GM18861 (cell line): ENCODE measurements at regions not wholly inside any gene's neighbourhood (a gene's known extent, or its start where the extent isn't known, plus 50 kb on each side); places are given as distances from the start of the nearest gene placed in this dataset.

Experiments used
- ATAC-seq: cut with Tn5 transposase; IDR thresholded peaks from one replicate; pipeline ENCODE4 v1.9.1; 2021; ENCODE audit not compliant: unreplicated experiment

DNA sequence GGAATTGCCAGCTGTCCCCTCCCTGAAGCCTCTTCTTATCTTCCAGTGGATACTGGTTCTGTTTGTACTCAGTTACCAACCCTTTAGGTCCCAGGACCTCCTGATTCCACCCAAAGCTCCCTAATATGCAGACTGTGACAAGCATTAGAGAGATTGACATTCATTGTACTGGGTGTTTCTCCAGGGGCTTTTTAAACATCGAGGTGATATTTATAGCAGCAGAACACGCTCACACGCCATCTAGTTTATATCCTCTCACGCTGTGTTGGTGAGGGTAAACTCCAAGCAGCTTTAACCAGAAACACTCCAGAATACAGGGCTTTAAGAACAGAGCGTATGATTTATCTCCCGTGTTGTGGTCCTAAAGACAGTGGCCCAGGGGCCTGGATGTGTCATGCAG is 238.4 kb downstream of the IRF8 start:
- ATAC-seq, result no peak

DNA sequence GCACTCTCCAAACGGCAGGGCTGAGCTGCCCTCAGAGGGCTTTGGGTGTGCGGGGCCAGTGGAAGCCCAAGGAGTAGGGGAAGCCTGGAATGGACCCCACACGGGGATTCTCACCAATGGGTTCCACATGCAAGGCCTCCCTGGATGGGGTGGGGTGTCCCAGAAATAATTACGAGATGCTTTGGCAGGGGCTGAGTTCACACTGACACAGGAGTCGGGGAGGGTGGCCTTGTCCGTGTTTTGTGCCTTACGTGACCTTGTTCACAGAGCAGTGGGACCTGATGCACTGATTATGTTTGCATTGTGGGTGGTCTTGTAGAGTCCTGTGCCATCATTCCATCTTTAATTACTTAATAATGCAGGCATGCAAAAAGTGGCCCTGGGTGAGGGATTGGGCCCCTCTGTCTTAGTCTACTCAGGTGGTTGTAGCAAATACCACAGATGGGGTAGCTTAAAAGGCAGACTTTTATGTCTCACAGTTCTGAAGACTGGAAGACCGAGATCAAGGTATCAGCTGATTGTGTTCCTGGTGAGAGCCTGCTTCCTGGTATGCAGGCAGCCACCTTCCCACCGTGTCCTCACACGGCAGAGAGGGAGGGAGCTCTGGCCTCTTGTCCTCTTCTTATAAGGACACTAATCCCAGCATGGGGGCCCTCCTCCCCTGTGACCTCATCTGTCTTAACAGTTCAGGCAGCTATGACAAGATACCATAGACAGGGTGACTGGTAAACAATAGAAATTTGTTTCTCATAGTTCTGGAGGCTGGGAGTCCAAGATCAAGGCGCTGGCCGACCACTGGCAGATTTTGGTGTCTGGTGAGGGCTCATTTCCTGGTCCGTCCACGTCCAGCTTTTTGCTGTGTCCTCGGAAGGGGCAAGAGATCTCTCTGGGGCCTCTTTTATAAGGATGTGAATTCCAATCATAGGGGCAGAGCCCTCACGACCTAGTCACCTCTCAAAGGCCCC is 239.4 kb downstream of the IRF8 start:
- no peak for ATAC-seq

DNA sequence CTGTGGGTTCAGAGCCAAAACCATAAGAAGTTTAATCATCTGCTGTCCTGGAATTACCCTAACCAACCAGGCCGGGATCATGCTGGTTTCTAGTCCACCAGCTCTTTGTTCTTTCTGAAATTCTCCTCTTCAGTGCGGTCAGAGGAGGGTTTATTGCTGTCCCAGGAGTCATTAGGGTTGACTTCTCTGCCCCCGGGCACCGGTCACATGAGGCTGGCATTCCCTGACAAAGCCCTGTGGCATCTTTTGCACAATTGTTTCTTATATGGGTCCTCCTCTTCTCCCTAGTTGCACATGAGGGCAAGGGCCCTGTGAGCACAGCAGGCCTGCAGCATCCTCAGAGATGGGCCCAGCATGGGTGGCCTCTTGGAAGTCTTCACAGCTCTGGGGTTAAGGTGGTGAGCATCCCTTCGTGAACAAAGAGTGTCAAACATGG is 243.9 kb downstream of the IRF8 start:
- no peak for ATAC-seq

- no peak for ATAC-seq
Observed at GRCh38 chr16:86143666-86144065, 244.7 kb downstream of the IRF8 start.

GRCh38 chr16:86145669-86146068 is 246.7 kb downstream of the IRF8 start:
- ATAC-seq, result no peak

- no peak for ATAC-seq
Observed at GRCh38 chr16:86150641-86151238, 251.8 kb downstream of the IRF8 start.

- ATAC-seq, result no peak
Observed at GRCh38 chr16:86151239-86151851, 252.4 kb downstream of the IRF8 start.

DNA sequence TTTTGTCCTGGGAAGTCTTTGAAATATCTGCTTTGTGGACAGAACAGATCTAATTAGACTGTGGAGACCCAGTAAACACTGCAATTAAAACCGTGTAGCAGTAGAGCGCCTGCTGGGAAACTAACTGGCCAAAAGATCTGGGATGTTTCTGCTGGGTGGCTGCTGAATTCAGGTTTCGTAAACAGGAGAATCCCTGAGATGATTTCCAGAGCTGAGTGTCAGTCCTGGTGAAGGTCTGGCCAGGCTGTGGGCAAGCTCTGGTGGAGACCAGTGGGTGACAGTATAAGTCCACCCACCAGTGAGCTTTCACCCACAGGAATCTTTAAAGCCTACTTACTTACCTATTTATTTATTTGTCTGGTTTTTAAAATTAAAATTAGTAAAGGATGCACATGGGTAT is 257.2 kb downstream of the IRF8 start:
- no peak for ATAC-seq

DNA sequence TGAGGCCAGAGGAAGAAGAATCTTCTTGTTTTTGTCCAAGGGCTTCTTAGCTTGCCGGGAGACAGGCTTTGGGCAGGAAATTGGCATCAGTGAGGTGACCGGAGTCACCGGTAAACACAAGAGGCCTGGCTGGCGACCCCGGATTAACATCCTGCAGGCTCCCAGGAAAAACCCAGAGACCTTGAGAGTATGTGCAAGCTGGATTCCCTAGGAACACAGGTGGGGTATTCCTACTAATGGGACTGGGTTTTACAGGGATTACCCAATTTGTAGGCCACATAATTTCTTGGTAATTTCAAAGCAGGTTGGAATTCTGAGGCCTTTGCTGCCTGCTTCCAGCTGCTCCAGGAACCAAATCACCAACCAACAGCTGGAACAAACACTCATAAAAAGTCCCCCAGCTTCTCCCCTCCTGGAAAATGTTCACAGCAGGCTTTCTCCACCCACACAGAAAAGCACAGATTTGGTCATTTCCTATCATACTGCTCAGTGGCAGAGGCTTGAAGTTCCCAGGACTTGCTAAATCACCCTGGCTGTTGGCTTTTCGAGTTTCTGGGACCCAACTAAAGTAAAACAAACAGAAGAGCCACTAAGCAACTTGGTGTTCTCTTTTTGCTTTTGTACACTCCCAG is 258.8 kb downstream of the IRF8 start:
- ATAC-seq, result no peak

GRCh38 chr16:86158688-86159360 is 259.9 kb downstream of the IRF8 start:
- no peak for ATAC-seq

GRCh38 chr16:86165479-86165878 is 266.5 kb downstream of the IRF8 start:
- no peak for ATAC-seq

DNA sequence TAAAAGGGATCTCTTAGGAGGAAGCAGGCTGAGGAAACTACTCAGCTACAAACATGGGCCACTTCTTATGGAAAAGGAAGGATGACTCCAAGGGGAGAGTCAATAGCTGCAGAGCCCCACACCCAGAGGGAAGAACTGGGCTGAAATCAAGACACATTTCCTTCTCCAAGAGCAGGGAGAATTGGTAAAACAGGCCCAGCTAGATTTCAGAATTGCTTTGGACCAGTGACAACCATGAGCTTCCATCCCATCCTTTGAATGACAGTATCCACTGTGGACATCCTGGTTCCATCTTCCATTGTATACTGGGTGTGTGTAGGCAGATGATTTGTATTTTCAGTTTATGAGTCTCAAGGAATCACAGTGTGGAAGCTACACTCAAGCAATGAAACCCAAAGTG is 267.5 kb downstream of the IRF8 start:
- no peak for ATAC-seq

- ATAC-seq, result no peak
Observed at GRCh38 chr16:86167061-86167460, 268.1 kb downstream of the IRF8 start.

DNA sequence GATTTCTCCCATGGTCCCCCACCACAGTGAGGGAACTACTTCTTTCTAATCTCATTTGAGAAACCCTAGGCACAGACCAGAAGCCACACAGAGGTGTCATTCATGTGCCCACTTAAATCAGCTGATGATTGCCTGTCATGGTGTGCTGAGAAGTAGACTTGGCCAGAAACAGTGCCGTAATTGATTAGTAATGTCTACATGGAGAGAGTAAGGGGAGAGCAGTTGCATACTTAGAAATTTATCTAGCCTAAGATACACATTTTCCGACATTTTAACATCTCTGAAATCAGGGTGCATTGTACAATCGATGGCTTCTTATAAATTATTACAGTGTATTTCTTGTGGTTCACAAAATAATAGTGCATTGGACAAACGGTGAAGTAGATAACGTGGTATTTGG is 271.8 kb downstream of the IRF8 start:
- no peak for ATAC-seq

DNA sequence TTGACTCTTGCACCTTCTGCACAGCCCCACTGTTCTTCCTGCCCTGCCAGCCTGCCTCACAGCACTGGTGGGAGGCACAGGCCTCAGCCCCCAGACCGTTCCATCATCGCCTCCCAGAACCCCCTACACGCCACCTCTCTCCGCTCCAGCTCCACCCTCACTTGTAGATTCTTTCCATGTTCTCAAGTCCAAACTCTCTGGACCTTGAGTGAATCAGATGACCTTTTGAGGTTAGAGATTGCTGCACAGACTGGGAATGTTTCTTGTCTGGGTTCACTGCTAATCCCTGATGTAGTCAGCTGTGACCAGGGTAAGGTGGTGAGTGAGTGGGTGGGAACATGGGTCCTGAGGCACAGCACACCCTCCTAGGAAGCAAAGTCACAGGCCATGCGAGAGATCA is 272.4 kb downstream of the IRF8 start:
- ATAC-seq, result no peak

DNA sequence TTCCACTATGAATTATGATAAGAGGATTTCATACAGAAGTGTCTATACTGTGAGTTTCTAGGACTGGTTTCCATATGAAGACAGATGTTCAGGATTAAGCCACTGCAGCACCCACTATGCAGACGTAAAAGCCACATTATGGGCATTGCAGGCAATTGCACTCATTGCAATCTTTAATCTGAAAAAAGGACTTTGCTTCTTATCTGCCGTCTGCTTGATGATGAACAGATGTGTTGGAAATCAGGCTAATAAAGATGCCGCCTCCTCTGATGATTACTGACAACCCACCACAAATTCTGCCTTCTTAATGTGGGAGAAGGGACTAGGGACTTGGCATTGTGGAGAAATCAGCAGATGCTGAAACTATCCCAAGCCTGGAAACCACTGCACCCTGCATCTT is 276.9 kb downstream of the IRF8 start:
- no peak for ATAC-seq

GRCh38 chr16:86176462-86176861 is 277.5 kb downstream of the IRF8 start:
- ATAC-seq, result no peak

DNA sequence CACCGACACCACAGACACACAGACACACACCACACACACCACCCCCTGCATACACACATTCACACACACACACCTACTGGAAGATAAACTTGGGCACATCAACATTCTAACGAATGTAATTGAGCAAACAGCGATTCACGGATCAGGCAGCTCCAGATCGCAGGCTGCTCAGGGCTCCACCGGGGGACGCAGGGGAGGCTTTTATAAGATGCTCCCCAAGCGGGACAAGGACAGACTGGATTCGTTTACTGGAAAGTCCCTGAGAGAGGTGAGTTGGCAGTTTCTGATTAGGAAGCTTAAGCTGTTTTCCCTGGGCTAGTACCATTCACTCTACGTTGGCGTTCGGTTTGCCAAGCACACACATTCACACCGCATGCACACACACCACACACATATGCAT is 281.3 kb downstream of the IRF8 start:
- ATAC-seq, result no peak

- no peak for ATAC-seq
Observed at GRCh38 chr16:86180780-86181179, 281.8 kb downstream of the IRF8 start.

DNA sequence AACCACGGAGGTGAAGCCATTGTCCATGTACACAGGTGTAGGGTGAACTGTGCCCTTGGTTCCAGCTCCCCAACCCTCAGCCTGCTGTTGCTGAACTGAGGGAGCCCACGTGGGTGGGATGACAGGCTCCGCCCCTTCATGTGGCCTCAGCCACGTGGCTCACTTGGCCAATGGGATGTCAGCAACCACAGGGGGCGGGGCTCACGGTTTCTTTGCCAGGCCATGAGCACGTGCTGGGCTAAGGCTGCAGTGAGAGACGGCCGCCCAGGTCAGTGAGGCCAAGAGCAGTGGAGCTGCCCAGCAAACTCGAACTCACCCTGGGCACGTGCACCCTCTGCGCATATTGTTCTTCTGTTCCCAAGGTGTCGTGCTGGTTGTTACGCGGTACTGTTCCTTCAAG is 282.6 kb downstream of the IRF8 start:
- no peak for ATAC-seq

DNA sequence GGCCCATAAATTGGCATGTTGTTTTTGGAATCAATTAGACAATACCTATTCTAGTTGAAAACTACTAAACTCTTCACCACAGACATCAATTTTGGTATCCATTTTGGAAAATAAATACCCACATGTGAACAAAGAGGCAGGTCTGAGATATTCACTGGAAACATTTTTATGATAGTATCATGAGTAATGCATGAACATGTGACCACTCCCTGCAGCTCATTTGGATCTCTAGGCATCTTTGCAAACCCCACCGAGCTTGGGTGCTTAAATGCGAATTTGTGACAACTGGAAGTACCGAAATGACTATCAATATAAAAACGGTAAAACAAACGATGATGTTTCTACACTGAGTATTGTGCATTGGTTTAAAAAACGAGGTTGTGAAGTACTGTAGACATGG is 285.2 kb downstream of the IRF8 start:
- ATAC-seq, result no peak
